ENCODE measurements at regions not wholly inside any gene's neighbourhood (a gene's known extent, or its start where the extent isn't known, plus 50 kb on each side); places are given as distances from the start of the nearest gene placed in this dataset.

GRCh38 chr10:132130286-132131265 is 56.2 kb upstream of the DPYSL4 start:
- no peak overlapping the region for H3K27ac ChIP-seq
- H3K4me1 ChIP-seq (replicated peaks in 1 of 2), result peaks cover 12 to 16% of the 10 kb centered on the region in 2 donors
- WGBS, 10 experiments, result 0 to 98% (median 97%) methylated on average over 2 to 6 of the region's 24 CpGs; no CpG with 5 or more reads in 7 of the 10 experiments
- in situ Hi-C loops (cut with MboI; ENCODE audit: low pct_unique_long_range_greater_than_20kb in 2 of 9, low sequenced_read_pairs in 9 of 9, unreplicated experiment in 9 of 9), result no loop called here
- H3K4me3 ChIP-seq, result no peak overlapping the region
- ATAC-seq (replicated peaks in 6 of 8), result no peak

- H3K4me1 ChIP-seq (replicated peaks in 1 of 2), result peaks cover 12 to 16% of the 10 kb centered on the region in 2 donors
- H3K4me3 ChIP-seq, result no peak overlapping the region
- WGBS, 10 experiments, result 8 to 98% (median 76%) methylated on average over 2 to 13 of the region's 22 CpGs; no CpG with 5 or more reads in 2 of the 10 experiments
- H3K27ac ChIP-seq, result no peak overlapping the region
- ATAC-seq (replicated peaks in 6 of 8), result no peak
- in situ Hi-C loops (cut with MboI; ENCODE audit: low pct_unique_long_range_greater_than_20kb in 2 of 9, low sequenced_read_pairs in 9 of 9, unreplicated experiment in 9 of 9), result no loop called here
Observed at GRCh38 chr10:132131581-132132420, 54.9 kb upstream of the DPYSL4 start.

- peaks cover 12 to 16% of the 10 kb centered on the region in 2 donors for H3K4me1 ChIP-seq (replicated peaks in 1 of 2)
- H3K4me3 ChIP-seq, result no peak overlapping the region
- 8 to 100% (median 65%) methylated on average over 1 to 5 of the region's 16 CpGs; no CpG with 5 or more reads in 4 of the 10 experiments for WGBS, 10 experiments
- in situ Hi-C loops (cut with MboI; ENCODE audit: low pct_unique_long_range_greater_than_20kb in 2 of 9, low sequenced_read_pairs in 9 of 9, unreplicated experiment in 9 of 9), result no loop called here
- ATAC-seq (replicated peaks in 6 of 8), result peak in 6 of 8 experiments; percentile 30 to 48 (median 42)
- H3K27ac ChIP-seq, result no peak overlapping the region
Observed at GRCh38 chr10:132132421-132132841, 54.3 kb upstream of the DPYSL4 start.

- H3K4me3 ChIP-seq, result no peak overlapping the region
- ATAC-seq (replicated peaks in 6 of 8), result peak in 5 of 8 experiments; percentile 85 to 89 (median 89)
- H3K4me1 ChIP-seq (replicated peaks in 1 of 2), result peaks cover 12 to 16% of the 10 kb centered on the region in 2 donors
- no peak overlapping the region for H3K27ac ChIP-seq
- WGBS, 10 experiments, result 5 to 80% (median 47%) methylated on average over 3 to 14 of the region's 18 CpGs; no CpG with 5 or more reads in 7 of the 10 experiments
- in situ Hi-C loops (cut with MboI; ENCODE audit: low pct_unique_long_range_greater_than_20kb in 2 of 9, low sequenced_read_pairs in 9 of 9, unreplicated experiment in 9 of 9), result no loop called here
Observed at GRCh38 chr10:132133005-132133404, 53.7 kb upstream of the DPYSL4 start.

GRCh38 chr10:132133449-132134240 is 53.1 kb upstream of the DPYSL4 start:
- Histone ChIP-seq H3K4me1 (replicated peaks in 1 of 2) (peaks cover 12 to 16% of the 10 kb centered on the region in 2 donors), H3K4me3 (no peak overlapping the region), H3K27ac (no peak overlapping the region)
- WGBS, 10 experiments, result 68 to 97% (median 85%) methylated on average over 1 to 10 of the region's 32 CpGs; no CpG with 5 or more reads in 4 of the 10 experiments
- ATAC-seq (replicated peaks in 6 of 8), result peak in 5 of 8 experiments; percentile 9 to 28 (median 16)
- in situ Hi-C loops (cut with MboI; ENCODE audit: low pct_unique_long_range_greater_than_20kb in 2 of 9, low sequenced_read_pairs in 9 of 9, unreplicated experiment in 9 of 9), result no loop called here

- Histone ChIP-seq H3K27ac (no peak overlapping the region), H3K4me1 (replicated peaks in 1 of 2) (peaks cover 12 to 16% of the 10 kb centered on the region in 2 donors), H3K4me3 (no peak overlapping the region)
- no peak for ATAC-seq (replicated peaks in 6 of 8)
- WGBS, 10 experiments, result 72 to 100% (median 88%) methylated on average over 2 to 21 of the region's 38 CpGs; no CpG with 5 or more reads in 1 of the 10 experiments
- in situ Hi-C loops (cut with MboI; ENCODE audit: low pct_unique_long_range_greater_than_20kb in 2 of 9, low sequenced_read_pairs in 9 of 9, unreplicated experiment in 9 of 9), result no loop called here
Observed at GRCh38 chr10:132134241-132135052, 52.3 kb upstream of the DPYSL4 start.

GRCh38 chr10:132135053-132135872 is 51.5 kb upstream of the DPYSL4 start:
- in situ Hi-C loops (cut with MboI; ENCODE audit: low pct_unique_long_range_greater_than_20kb in 2 of 9, low sequenced_read_pairs in 9 of 9, unreplicated experiment in 9 of 9), result no loop called here
- no peak for ATAC-seq (replicated peaks in 6 of 8)
- H3K4me3 ChIP-seq, result no peak overlapping the region
- peaks cover 12 to 16% of the 10 kb centered on the region in 2 donors for H3K4me1 ChIP-seq (replicated peaks in 1 of 2)
- no peak overlapping the region for H3K27ac ChIP-seq
- WGBS, 10 experiments, result 81 to 100% (median 90%) methylated on average over 2 to 10 of the region's 39 CpGs; no CpG with 5 or more reads in 4 of the 10 experiments

GRCh38 chr10:132136097-132136521 is 50.6 kb upstream of the DPYSL4 start:
- WGBS, 10 experiments, result 0 to 100% (median 80%) methylated on average over 1 to 7 of the region's 22 CpGs; no CpG with 5 or more reads in 3 of the 10 experiments
- ATAC-seq (replicated peaks in 6 of 8), result no peak
- Histone ChIP-seq H3K4me1 (replicated peaks in 1 of 2) (peaks cover 12 to 16% of the 10 kb centered on the region in 2 donors), H3K27ac (no peak overlapping the region), H3K4me3 (no peak overlapping the region)
- in situ Hi-C loops (cut with MboI; ENCODE audit: low pct_unique_long_range_greater_than_20kb in 2 of 9, low sequenced_read_pairs in 9 of 9, unreplicated experiment in 9 of 9), result no loop called here

- ATAC-seq (replicated peaks in 6 of 8), result no peak
- in situ Hi-C loops (cut with MboI; ENCODE audit: low pct_unique_long_range_greater_than_20kb in 2 of 9, low sequenced_read_pairs in 9 of 9, unreplicated experiment in 9 of 9), result no loop called here
- no peak overlapping the region for H3K27ac ChIP-seq
- WGBS, 10 experiments, result 53 to 60% methylated on average over 1 to 3 of the region's 10 CpGs; no CpG with 5 or more reads in 8 of the 10 experiments
- peaks cover 12 to 16% of the 10 kb centered on the region in 2 donors for H3K4me1 ChIP-seq (replicated peaks in 1 of 2)
- no peak overlapping the region for H3K4me3 ChIP-seq
Observed at GRCh38 chr10:132136689-132137088, 50.1 kb upstream of the DPYSL4 start.

All from motor neuron (in vitro differentiated cells).